Posterior cingulate gyrus (tissue), 11 donors: ENCODE measurements at regions not wholly inside any gene's neighbourhood (a gene's known extent, or its start where the extent isn't known, plus 50 kb on each side); places are given as distances from the start of the nearest gene placed in this dataset.

ENCODE experiments used
- DNase-seq, 10 donors: peaks; one replicate each; pipeline versions ENCODE4 v3.0.0 to v3.0.0-alpha.2; 2020 to 2021; ENCODE audit warnings: mixed read lengths in 3 of 10
- intact Hi-C: fragments of 100-400 bp; cut with DNase I; formaldehyde crosslinking; loops from one replicate; pipeline ENCODE4 v1.15.1; 2023

DNA sequence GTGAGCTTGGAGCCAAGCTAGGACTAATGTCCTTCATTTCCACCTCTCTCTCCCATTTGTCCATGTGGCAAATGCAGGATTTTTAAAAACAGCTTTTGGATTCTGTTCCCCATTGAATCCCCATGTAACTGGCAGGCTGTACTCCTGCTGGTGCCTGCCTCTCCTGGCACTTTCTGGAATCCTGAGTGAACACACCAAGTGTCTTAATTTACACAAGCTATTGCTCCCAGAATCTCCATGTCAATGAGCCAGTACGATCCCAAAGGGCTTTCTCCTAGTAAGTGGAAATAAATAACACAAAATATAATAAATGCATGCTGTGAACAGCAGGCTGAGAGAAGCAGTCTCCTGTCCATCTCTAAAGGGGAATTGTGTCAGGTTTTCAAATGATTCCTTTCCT lies 88.4 kb upstream of the WWC1 start:
- no peak for DNase-seq
- intact Hi-C loops: no loop called here

DNA sequence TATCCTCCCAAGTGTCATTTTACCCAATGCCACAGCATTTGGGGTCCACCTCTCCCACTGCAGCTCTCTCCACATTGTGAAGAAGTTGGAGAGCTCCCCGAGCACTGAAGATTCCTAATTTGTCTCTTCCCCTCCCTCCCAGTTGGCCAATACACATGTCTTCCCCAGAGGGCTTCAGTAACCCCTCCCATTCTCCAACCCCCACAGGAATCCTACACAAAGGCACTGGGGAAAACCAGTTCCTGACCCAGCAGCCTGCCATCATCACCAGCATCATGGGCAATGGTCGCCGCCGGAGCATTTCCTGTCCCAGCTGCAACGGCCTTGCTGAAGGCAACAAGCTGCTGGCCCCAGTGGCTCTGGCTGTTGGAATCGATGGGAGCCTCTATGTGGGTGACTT lies 87.3 kb upstream of the WWC1 start:
- intact Hi-C loops: no loop called here
- no peak for DNase-seq

DNA sequence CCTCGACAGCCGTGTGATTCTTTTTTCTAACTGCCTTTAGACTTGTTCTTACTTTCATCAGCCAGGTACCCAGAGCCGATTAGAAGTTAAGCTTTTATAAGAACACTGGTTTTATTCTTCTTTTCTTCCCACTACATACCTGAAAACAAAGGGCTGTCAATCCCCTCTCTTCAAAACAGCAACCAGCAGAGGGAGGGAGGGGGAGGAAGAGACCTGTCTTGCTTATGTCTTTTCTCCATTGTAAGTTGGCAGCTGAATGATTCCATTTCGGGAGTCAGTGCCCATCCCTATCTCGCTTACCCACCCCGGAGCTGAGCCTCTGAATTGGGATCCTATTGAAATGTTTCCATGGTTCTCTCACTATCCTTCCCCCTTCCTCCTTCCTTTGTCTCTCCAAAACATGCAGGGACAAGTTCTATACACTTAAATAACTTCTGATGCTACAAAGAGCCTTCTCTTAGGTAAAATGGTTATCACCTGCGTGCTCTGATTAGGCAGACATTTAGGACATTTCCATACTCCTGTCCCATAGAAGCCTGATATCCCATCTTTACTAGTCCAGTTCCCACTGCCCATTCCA lies 83.9 kb upstream of the WWC1 start:
- no peak for DNase-seq
- intact Hi-C loops: no loop called here

DNA sequence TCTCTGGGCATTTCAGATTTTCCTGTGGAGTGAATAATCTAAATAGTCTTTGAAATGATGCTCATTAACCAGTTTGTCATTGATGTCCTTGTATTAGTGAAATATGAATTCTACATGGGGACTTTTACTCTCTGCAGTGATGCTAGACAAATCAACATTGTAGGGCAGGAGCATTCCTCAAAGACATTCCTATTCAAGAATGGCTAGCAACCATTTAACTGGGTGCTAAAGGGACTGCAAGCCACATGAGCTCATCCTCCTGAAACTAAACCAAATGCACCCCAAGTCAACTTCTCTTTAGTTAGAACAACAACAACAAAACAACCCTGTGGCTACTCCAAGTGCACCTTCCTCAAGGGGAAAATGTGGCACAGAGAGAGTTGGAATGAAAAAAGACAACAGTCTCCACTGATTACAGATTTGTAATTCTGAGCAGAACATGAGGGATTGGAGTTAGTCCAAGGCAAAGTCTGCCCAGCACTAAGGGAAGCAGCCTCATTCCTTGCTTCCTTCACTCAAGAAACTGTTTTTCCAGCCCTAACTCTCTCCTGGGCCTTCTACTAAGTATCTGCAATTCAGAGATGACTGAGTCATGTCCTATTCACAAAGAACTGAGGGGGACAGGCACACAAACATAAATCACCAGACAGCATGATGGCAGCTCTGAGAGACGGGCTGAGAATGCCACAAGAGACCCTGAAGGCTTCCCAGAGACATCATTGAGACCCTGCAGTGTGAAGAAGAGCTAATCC lies 82.0 kb upstream of the WWC1 start:
- DNase-seq: no peak
- intact Hi-C loops: no loop called here

DNA sequence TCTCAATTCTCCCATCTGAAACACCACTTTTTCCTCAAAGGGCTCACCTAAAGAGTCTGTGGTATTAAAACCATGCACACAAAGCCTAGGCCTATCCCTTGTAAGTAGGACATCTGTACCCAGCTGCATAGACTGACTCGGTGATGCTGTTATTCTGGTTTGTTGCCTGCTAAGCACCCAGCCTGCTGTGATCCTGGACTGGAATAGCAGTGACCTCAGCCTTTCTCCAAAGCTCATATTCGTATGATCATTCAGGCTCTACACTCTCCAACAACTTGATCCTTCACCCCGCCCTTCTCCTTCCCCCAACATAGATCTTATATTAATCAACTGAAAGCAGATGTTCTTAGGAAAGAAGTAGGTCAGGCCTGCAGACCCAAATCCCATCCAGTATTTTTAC lies 81.4 kb upstream of the WWC1 start:
- intact Hi-C loops: loop anchor here (10.0 kb wide), 1 partner anchor 95 kb away; no protein-coding TSS in a partner anchor

DNA sequence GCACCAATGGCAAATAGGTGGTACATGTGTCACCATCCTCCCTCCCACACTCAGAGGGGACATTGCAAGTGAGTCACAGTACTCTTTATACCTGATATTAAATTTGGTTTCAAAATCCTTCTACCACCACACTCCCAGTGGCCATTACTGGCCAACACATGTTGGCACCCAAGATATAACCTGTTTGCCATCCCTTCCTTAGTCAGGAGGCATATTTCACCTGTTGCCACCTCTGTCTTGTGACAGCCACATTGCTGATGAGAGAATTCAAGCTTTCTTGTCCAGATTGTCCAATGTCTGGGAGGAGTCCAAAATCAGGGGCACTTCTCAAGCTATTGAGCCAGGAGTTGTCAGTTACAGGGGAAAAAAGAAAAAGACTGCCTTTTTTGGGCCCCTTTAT lies 80.2 kb upstream of the WWC1 start:
- no peak for DNase-seq
- intact Hi-C loops: loop anchor here (10.0 kb wide), 1 partner anchor 96 kb away; no protein-coding TSS in a partner anchor

More for the DNA sequence above, 81.4 kb upstream of the WWC1 start:
- no peak for DNase-seq

DNA sequence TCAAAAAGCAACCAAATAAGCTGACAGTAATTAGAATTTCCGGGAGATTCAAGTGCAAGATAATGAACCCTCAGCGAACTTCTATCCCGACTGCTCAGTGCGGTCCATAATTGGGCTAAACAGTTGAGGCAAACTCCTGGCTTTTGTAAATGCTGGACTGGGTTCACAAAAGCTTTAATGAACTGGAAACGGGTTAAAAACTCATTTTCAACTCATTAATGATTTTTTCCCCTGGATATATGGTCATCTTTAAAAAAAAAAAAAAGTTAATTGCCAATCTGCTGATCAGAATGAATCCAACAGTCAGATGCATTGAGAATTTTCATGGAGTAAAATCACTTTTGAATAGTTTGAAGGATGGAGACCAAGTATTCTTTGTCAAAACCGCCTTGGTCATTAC lies 79.5 kb upstream of the WWC1 start:
- DNase-seq: no peak
- intact Hi-C loops: loop anchor here (10.0 kb wide), 1 partner anchor 97 kb away; no protein-coding TSS in a partner anchor

DNA sequence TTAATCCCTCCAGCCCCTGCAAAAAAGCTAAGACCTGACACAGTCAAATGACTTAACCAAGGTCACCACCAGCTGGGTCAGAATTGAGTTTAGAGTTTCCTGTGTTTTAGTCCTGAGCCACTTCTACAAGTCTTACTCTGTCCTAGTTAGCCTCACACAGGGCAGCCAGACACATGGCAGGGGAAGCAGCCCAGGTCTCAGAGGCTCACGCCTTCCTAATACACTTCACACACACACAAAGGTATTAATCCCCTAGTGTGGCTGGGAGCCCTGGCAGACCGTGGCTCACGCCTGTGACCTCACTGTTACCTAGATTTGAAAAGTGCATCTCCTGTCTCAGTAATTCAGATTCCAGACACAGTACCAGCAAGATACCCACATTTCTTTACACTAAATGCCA lies 77.4 kb upstream of the WWC1 start:
- intact Hi-C loops: loop anchor here (10.0 kb wide), 1 partner anchor 99 kb away; no protein-coding TSS in a partner anchor
- DNase-seq: no peak

DNA sequence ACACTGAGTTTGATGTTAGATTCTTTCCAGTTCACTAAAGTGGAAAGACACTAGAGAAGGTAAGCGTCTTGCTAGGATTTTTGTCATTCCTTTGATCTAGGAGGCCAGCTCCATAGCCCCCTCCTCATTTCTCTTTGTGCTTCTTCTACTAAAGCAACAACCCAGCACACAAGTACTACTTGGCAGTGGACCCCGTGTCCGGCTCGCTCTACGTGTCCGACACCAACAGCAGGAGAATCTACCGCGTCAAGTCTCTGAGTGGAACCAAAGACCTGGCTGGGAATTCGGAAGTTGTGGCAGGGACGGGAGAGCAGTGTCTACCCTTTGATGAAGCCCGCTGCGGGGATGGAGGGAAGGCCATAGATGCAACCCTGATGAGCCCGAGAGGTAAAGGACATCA lies 76.6 kb upstream of the WWC1 start:
- intact Hi-C loops: loop anchor here (10.0 kb wide), 1 partner anchor 100 kb away; no protein-coding TSS in a partner anchor
- DNase-seq: no peak

DNA sequence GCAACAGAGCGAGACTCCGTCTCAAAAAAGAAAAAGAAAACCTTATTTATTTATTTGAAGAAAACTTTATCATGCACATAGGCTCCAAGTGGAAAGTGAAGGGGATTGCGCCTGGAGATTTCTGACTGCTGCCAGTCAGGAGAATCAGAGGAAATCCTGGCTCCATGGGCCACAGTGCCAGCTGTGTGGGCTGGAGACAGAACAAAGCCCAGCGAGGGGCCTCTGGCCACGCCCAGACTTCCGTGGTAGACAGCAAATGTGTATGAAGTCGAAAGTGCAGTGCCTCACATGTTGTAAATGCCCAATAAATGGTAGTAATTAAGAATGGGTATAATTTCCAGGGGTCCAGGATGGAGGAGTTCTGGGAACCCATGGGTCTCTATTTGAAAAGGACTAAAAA lies 75.8 kb upstream of the WWC1 start:
- DNase-seq: no peak
- intact Hi-C loops: loop anchor here (10.0 kb wide), 1 partner anchor 101 kb away; no protein-coding TSS in a partner anchor

DNA sequence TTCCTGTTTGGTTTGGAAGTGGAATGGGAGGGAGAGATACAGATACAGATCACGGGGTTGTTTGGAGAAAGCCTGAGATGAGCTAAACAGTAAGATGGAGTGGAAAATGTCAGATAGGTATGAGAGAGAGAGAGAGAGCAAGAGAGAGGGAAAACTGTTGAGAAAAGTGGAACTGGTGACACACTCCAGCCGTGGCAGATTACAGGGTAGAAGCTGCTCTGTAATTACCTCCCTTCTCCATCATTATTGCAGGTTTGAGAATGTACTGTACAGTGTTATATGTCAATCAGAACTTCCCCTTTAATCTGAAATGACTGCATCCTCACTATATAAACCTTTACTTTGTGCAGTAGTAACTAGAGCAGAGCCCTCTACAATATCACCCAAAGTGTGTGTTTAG lies 74.5 kb upstream of the WWC1 start:
- intact Hi-C loops: loop anchor here (10.0 kb wide), 1 partner anchor 102 kb away; no protein-coding TSS in a partner anchor

DNA sequence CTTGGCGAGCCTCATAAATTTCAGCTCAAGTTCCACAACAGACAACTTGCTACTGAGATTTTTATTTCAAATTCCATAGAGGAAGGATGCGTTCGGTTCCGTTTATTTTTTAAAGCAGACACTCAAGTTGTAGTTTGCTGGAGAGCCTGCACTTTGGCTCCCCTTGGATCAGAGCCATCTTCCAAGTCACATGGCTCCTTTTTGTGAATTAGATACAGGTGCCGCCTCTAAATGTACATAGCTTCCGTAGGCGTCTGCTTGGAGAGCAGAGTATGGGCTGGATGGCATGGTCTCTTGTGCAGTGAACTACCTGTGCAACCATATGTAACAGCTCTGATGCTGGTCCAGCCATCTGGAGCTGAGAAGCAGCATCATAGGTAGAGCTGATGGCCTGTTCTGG lies 73.9 kb upstream of the WWC1 start:
- no peak for DNase-seq
- intact Hi-C loops: loop anchor here (10.0 kb wide), 1 partner anchor 103 kb away; no protein-coding TSS in a partner anchor

More for the DNA sequence above, 74.5 kb upstream of the WWC1 start:
- no peak for DNase-seq

DNA sequence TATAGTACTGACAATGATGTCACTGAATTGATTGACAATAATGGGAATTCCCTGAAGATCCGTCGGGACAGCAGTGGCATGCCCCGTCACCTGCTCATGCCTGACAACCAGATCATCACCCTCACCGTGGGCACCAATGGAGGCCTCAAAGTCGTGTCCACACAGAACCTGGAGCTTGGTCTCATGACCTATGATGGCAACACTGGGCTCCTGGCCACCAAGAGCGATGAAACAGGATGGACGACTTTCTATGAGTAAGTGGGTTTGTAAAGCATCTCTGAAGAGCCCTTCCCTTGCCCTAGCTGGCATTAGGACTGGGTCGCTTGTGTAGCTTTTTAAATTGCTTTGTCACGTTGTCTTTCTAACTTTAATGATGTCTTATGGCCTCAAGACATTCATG lies 72.7 kb upstream of the WWC1 start:
- intact Hi-C loops: loop anchor here (1.0 to 10.0 kb wide), 2 partner anchors 104 to 495 kb away; no protein-coding TSS in a partner anchor

DNA sequence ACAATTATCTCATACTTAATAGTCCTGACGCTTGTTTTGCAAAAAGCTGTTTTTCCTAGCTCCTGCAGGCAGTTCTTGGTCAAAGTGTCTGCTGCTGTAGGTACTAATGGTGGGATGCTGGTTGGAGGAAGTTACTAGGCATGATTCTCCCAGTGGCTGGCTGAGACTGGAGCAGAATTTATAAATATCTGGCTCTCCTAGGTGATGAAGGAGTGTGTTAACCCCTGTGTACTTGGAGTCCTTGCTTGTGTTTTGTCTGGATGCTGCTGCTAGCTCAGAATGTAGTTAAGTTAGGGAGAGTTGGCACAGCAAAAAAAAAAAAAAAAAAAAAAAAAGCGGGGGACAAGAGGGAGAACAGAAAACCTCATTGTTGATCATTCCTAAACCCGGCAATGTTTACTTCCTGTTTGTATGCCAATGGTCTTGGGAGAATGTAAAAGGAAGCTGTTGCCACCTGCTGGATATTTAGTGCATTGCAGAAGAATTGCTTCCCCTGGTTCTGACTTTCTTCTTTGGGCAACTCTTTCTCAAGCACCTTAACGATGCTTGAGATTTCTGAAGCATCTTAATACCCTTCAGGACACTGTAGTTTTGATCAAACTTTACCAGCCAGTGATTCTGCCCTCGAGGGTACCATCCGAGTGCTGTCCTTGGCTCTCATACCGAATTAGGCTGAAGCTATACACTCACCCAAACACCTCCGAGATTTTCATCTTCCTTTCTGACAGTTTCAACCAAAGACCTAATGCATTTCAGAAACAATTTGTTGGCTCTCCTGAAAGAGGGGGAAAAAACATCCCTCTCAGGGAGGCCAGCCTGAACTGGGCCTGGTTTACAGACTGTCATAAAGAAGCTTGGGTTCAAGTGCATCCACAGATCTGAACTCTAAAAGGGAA lies 71.7 kb upstream of the WWC1 start:
- DNase-seq: peak in 4 of 10 donors; percentile 22 to 53 (median 38)
- intact Hi-C loops: loop anchor here (1.0 to 10.0 kb wide), 3 partner anchors 105 to 645 kb away; no protein-coding TSS in a partner anchor

More for the DNA sequence above, 72.7 kb upstream of the WWC1 start:
- no peak for DNase-seq

DNA sequence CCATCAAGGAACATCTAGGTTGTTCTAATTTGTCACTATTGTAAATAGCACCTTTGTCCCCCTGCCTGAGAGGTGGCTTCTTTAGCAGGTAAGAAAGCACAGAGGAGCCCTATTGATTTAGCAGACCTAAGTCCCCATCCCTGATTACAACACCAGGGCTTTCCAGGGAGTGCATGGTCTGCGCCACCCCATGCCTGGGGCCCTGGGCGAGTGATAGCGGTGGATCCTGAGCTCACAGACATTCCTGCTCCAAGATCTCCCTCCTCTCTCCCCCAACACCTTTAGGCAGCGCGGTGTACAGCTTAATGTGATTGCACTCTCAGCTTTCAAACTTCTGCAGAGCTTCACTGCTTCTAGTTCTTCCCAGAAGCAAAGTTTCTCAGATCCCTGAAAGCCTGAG lies 67.4 kb upstream of the WWC1 start:
- DNase-seq: no peak
- intact Hi-C loops: loop anchor here (10.0 kb wide), 1 partner anchor 649 kb away; no protein-coding TSS in a partner anchor

DNA sequence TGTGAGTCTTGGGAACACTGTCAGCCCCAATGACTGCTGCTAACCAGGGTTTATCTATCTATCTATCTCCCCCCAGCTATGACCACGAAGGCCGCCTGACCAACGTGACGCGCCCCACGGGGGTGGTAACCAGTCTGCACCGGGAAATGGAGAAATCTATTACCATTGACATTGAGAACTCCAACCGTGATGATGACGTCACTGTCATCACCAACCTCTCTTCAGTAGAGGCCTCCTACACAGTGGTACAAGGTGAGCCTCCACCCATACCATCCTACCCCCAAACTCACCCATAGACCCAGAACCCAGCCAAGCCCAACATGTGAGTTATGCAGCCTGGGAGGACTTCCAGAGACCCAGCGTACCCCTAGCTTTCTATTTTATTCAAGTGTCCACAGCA lies 65.4 kb upstream of the WWC1 start:
- no peak for DNase-seq
- intact Hi-C loops: loop anchor here (10.0 kb wide), 1 partner anchor 651 kb away; no protein-coding TSS in a partner anchor

DNA sequence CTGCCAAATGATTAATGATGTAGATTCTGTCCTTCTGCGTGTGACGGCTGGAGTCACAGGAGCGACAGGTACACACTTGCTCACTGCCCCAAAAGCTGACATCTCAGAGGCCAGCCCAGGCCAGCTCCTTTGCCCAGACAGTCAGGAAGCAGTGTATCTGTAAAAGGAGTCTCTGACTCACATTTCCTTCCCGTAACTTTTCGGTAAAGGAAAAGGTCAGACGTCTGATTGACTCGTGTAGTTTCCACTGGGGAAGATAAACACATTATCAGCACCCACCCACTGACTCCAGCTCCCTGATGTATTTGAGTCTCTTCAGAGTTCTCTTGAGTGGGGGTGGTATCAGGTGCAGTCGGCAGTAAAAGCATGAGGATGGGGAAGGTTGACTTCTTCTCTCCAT lies 64.4 kb upstream of the WWC1 start:
- intact Hi-C loops: loop anchor here (10.0 kb wide), 1 partner anchor 652 kb away; no protein-coding TSS in a partner anchor
- no peak for DNase-seq

DNA sequence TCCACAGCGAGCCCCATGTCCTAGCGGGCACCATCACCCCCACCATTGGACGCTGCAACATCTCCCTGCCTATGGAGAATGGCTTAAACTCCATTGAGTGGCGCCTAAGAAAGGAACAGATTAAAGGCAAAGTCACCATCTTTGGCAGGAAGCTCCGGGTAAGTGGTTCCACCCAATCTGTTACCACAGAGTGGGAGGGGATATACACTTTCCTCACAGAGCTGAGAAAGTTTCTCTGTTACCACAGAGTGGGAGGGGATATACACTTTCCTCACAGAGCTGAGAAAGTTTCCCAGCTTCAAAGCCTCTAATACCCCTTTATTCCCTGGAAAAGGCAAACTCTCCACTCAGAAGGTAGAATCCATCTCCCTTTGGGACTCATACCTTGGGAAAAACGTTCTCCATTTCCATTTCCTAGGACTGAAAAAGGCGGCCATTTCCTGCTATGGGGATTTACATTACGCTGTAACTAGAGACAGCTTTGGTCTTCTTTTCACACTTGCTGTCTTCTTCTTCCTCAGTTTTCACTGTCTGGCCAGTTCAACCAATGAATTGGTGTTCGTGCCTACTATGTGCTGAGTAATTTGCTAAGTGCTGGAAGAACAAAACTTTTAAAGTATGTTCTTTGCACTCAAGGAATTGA lies 63.4 kb upstream of the WWC1 start:
- no peak for DNase-seq
- intact Hi-C loops: loop anchor here (10.0 kb wide), 1 partner anchor 653 kb away; no protein-coding TSS in a partner anchor

DNA sequence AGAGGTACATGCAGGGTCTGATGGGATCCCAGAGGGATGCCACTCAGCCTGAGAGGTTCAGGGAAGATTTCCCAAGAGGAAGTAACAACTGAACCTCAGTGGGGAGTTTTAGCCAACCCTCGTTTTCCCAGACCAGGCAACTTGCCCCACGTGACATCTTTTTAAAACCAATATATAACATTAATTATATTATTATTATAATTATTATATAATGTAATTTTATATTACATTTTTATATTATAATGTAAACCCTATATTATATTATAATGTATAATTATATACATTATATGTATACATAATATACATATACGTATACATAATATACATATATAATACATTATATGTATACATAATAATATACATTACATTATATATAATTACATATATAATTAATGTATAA lies 62.8 kb upstream of the WWC1 start:
- intact Hi-C loops: loop anchor here (10.0 kb wide), 1 partner anchor 654 kb away; no protein-coding TSS in a partner anchor
- no peak for DNase-seq

DNA sequence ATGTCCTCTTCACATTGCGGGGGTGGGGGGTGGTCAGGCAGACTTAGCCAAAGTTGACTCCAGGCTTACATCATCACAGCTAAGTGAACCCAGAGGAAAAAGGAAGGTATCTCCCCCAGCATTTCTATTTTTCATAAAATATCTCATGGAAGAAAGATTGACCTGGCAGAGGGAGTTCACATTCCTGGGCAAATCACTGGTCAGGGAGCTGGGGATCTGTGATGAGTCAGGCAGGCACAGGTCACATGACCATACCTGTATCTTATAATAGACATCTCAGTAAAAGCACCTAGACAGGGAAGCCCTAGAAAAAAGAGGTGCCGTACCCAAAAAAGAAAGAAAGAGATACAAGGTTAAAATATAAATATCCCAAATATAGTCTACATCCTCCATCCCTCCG lies 57.3 kb upstream of the WWC1 start:
- no peak for DNase-seq
- intact Hi-C loops: no loop called here
